Activated T-cell treated with anti-CD3 and anti-CD28 coated beads, Interleukin-2, amount 50 U/mL, for 4 hours (primary cell): ENCODE measurements at regions not wholly inside any gene's neighbourhood (a gene's known extent, or its start where the extent isn't known, plus 50 kb on each side); places are given as distances from the start of the nearest gene placed in this dataset.
A peak's percentile ranks its signal among the peaks of the same experiment; 100 is the strongest.

Source experiments
- ATAC-seq, 2 donors: fragments of 200-7000 bp; cut with Tn5 transposase; one replicate each; pipeline ENCODE4 v1.10.0; 2021
- DNase-seq: peaks from one replicate; pipeline ENCODE4 v3.0.0-alpha.2; 2020
- H3K27me3 Mint-ChIP-seq: one replicate; pipeline ENCODE4 v1.8.0; 2021; ENCODE audit warnings: low read depth, mixed read lengths
- H3K36me3 Mint-ChIP-seq: one replicate; pipeline ENCODE4 v1.8.0; 2022; ENCODE audit warnings: mixed read lengths; ENCODE audit not compliant: insufficient read depth
- H3K4me1 Mint-ChIP-seq: one replicate; pipeline ENCODE4 v1.8.0; 2021; ENCODE audit warnings: low read depth, mixed read lengths
- H3K4me3 Mint-ChIP-seq: one replicate; pipeline ENCODE4 v1.8.0; 2021; ENCODE audit warnings: mild to moderate bottlenecking, moderate library complexity, mixed read lengths
- H3K9me3 Mint-ChIP-seq: one replicate; pipeline ENCODE4 v1.8.0; 2021; ENCODE audit warnings: mixed read lengths

DNA sequence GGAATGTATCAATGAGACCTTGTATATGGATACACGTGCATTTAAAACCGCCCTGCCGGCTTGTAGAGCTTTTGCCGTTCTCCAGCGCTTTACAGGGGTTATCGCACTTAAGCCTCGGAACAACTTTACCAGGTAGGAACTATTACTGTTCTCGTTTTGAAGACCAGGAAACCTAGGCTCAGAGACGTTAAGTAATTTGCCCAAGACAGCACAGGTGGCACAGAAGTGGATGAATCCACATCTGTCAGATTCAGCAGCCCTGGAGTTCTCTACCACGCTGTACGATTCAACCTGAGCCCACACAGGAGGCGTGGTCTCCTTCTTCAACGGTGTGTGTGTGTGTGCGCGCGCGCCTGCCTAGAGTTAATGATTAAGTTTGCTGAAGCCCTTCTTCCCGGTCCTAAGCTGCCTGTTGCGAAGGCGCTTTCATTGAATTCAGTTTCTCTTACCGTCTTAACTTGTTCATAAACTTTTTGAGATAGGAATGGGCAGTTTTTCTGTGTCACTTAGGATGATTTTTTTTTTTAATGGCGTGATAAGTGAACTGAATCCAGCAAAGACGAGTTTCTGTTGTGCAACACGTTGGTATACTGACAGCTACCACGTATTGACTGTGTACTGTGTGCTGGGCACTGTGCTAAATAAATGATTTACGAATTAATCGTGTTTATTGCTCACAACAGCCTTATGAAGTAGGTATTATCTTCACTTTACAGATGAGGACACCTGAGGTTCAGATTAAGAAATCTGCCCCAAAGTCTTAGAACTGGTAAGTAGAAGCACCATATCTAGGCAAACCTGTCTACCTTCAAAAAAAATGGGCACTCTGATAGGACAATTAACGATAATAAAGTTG, 67.4 kb downstream of the KCNRG start:
- Mint-ChIP-seq H3K9me3 (no peaks in the 10 kb centered on the region), H3K36me3 (no peaks in the 10 kb centered on the region), H3K4me3 (peak overlapping the region; percentile 99), H3K27me3 (peaks cover 7% of the 10 kb centered on the region), H3K4me1 (peaks cover 36% of the 10 kb centered on the region)
- DNase-seq (peak; percentile 73), ATAC-seq (peak; percentile 74 to 79)

DNA sequence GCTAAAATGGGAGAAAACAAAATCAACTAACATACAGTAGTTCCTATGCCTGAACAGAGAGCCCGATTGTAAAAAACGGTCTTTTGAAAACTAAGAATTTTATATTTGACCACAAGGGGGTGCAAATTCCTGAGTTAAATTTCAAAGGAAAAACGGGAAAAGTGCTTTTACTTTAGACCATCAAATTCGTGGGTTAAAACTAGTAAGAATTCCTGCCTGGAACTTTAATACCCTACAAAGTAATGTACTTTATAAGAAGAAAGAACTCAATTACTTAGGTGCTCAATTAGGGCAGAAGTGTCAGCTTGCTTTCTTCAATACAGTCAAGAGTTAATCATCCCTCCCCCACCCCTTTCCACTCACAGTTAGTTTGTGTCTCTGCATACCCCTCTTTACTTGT, 69.8 kb downstream of the KCNRG start:
- Mint-ChIP-seq H3K9me3 (no peaks in the 10 kb centered on the region), H3K4me1 (peaks cover 28% of the 10 kb centered on the region), H3K4me3 (peak overlapping the region; percentile 16), H3K27me3 (no peaks in the 10 kb centered on the region), H3K36me3 (peaks cover 2% of the 10 kb centered on the region)
- ATAC-seq (no peak), DNase-seq (no peak)

DNA sequence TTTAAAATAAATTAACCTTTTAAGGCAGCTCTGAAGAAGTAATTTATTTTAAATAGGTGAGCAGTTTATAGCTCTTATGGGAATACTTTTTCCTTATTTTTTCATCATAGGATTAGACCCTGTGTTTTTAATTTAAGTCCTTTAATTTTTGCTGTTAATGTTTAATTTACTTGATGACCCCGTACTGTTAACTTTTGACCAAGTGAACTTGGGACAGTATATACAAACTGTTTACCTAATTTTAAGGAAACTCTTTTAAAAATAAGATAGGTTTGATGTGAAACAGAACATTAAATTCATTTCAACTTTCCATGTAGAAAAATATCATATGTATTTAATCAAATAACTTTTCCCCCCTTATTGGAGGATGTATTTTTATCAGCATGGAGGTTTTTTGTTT, 74.4 kb downstream of the KCNRG start:
- Mint-ChIP-seq H3K27me3 (no peaks in the 10 kb centered on the region), H3K36me3 (peaks cover 5% of the 10 kb centered on the region), H3K9me3 (no peaks in the 10 kb centered on the region), H3K4me3 (no peak overlapping the region), H3K4me1 (peaks cover 19% of the 10 kb centered on the region)
- ATAC-seq (no peak), DNase-seq (no peak)

DNA sequence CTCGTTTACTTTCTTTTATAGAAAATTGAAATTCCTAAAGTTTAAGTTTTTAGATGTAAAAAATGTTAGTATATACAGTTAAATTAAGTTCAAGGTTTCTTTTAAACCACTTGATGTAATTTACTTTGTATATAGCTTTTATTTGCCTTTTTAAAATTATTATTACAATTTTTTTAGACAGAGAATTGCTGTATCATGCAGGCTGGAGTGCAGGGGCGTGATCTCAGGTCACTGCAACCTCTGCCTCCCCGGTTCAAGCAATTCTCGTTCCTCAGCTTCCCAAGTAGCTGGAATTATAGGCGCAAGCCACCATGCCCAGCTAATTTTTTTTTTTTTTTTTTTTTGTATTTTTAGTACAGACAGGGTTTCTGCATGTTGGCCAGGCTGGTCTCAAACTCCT, 75.0 kb downstream of the KCNRG start:
- Mint-ChIP-seq H3K27me3 (no peaks in the 10 kb centered on the region), H3K36me3 (peaks cover 5% of the 10 kb centered on the region), H3K9me3 (no peaks in the 10 kb centered on the region), H3K4me3 (no peak overlapping the region), H3K4me1 (peaks cover 13% of the 10 kb centered on the region)
- no peak for ATAC-seq
- no peak for DNase-seq

DNA sequence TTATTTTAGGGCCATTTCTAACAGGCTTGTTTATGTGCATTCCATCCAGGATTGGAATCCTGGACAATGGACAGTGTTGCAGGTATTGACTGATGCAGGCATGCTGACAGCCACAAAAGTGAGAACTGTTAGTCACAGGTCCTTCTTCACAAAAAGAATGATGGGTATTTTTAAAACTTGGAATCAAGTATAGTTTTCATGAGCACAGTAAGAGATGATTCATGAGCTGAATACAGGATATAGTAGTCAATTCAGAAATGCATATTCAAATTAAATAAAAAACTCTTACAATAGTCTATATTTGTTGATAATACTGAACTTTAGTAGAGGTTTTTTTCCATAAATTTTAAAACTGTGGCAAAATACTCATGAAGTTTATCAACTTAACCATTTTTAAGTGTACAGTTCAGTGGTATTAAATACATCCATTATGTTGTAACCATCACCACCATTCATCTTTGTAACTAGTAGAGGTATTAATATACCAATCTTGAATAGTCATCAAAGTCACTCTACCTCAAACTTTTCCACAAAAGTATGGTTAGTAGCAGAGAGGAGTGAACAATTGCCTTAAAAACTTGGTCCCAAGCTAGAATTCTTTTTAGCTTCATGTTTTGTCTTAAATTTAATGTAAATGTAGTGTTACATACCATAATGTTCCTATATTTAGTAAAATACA, 79.5 kb downstream of the KCNRG start:
- H3K36me3 Mint-ChIP-seq, result peaks cover 14% of the 10 kb centered on the region
- H3K4me1 Mint-ChIP-seq, result peaks cover 24% of the 10 kb centered on the region
- H3K4me3 Mint-ChIP-seq, result no peak overlapping the region
- H3K9me3 Mint-ChIP-seq, result peaks cover 11% of the 10 kb centered on the region
- ATAC-seq (peak; percentile 95), DNase-seq (no peak)
- H3K27me3 Mint-ChIP-seq, result no peaks in the 10 kb centered on the region

DNA sequence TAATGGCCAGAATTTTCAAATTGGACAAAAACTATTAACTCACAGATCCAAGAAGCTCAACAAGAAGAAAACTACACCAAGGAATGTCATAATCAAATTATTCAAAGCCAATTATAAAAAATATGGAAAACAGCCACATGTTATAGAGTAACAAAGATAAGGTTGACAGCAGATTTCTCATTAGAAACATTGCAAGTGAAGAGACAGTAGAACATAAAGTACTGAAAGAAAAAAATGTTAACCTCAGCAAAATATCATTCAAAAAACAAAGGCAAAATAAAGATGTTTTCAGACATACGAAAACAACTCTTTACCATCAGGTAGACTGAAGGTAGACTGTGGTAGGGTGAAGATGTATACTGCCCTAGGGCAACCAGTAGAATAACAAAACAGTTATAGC, 83.4 kb downstream of the KCNRG start:
- Mint-ChIP-seq H3K27me3 (no peaks in the 10 kb centered on the region), H3K36me3 (peaks cover 18% of the 10 kb centered on the region), H3K4me3 (no peak overlapping the region), H3K9me3 (peaks cover 11% of the 10 kb centered on the region), H3K4me1 (peaks cover 43% of the 10 kb centered on the region)
- DNase-seq (no peak), ATAC-seq (no peak)

DNA sequence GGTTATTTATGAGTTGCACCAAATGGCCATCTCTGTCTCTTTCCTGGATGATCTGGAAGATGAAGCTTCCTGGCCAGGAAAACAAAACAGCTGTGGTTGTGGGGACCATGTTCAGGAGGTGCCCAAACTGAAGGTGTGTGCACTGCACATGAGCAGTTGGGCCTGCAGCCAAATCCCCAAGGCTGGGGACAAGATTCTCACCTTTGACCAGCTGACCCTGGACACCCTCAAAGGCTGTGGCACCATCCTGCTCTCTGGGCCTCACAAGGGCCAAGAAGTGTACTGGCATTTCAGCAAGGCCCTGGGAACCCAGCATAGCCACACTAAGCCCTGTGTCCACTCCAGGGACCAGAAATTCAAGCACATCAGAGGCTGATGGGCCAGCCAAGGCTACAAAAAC, 84.2 kb downstream of the KCNRG start:
- no peaks in the 10 kb centered on the region for H3K27me3 Mint-ChIP-seq

DNA sequence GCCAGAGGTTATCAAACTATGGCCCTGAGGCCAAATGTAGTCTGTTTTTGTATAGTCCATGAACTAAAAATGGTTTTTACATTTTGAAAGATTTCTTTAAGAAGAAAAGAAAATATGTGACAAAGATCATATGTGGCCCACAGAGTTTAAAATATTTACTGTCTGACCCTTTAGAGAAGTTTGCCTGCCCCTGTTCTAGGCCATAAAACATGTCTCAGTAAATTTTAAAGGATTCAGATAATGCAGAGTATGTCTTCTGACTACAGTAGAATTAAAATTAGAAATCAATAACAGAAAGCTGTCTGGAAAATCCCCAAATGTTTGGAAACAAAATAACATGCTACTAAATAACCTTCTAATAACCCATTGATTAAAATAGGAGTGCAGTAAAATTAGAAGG, 86.3 kb downstream of the KCNRG start:
- Mint-ChIP-seq H3K36me3 (peaks cover 24% of the 10 kb centered on the region), H3K4me1 (peaks cover 59% of the 10 kb centered on the region), H3K27me3 (no peaks in the 10 kb centered on the region), H3K9me3 (peaks cover 11% of the 10 kb centered on the region), H3K4me3 (no peak overlapping the region)
- ATAC-seq (no peak), DNase-seq (no peak)

More for the DNA sequence above, 84.2 kb downstream of the KCNRG start:
- peaks cover 47% of the 10 kb centered on the region for H3K4me1 Mint-ChIP-seq
- DNase-seq (no peak), ATAC-seq (no peak)
- H3K4me3 Mint-ChIP-seq, result no peak overlapping the region
- H3K9me3 Mint-ChIP-seq, result peaks cover 11% of the 10 kb centered on the region
- peaks cover 16% of the 10 kb centered on the region for H3K36me3 Mint-ChIP-seq

DNA sequence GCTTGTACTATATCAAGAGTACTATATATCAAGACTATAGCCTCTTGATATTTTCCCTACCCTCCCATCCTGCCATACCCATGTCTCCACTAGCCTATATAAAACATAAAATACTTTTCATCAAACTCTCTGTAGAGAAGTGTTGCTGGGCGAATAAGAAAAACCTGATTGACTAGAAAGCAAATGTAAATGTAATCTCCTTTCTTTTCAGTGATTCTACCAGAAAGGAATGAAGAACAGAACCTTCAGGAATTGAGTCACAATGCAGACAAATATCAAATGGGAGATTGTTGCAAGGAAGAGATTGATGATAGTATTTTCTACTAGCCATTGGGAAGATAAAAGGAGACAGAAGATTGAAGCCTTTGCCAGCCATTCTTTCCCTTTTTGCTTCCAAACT, 89.2 kb downstream of the KCNRG start:
- Mint-ChIP-seq H3K4me3 (no peak overlapping the region), H3K4me1 (peaks cover 55% of the 10 kb centered on the region), H3K27me3 (no peaks in the 10 kb centered on the region), H3K9me3 (no peaks in the 10 kb centered on the region), H3K36me3 (peaks cover 13% of the 10 kb centered on the region)
- ATAC-seq, result no peak
- no peak for DNase-seq

DNA sequence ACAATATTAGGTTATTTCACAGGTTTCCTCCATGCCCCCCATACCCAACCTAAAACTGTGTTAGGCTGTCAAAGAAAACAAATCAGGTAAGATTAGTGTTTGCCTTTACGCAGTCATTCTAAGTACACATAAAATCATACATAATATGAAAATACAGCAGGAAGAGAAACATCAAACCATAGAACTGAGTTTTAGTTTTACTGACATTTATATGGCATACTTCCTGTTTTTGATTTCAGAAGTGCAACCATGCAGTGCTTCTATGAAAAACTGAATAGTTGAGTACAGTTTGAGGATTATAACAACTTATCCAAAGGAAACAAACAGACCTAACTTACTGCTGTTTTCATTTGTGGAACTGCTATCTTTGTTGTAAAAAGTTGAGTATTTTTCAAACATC, 91.3 kb downstream of the KCNRG start:
- DNase-seq, result no peak
- Mint-ChIP-seq H3K4me1 (peaks cover 61% of the 10 kb centered on the region), H3K4me3 (no peak overlapping the region), H3K27me3 (no peaks in the 10 kb centered on the region), H3K9me3 (no peaks in the 10 kb centered on the region), H3K36me3 (peaks cover 13% of the 10 kb centered on the region)
- ATAC-seq, result peak; percentile 54 to 55

DNA sequence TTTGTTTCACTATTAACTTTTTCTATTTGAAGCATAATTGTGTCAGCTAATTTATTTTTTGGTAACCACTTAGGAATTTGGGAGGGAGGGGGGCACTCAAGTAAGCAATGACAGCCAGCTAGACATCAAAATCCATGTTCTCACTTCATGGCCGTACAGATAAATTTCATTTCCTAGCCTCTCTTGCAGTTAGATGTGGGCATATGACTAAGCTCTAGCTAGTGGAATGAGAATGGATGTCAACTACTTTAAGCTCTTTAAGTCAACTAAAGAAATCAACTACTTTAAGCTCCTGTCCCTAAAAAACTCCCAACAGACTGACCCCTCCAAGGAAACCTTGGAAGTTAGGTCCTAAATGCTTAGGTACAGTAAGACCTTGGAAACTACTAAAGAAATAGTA, 92.0 kb downstream of the KCNRG start:
- ATAC-seq, result peak in 1 of 2 donors; percentile 48
- Mint-ChIP-seq H3K9me3 (no peaks in the 10 kb centered on the region), H3K4me1 (peaks cover 58% of the 10 kb centered on the region), H3K4me3 (no peak overlapping the region), H3K36me3 (peaks cover 13% of the 10 kb centered on the region), H3K27me3 (no peaks in the 10 kb centered on the region)
- no peak for DNase-seq

DNA sequence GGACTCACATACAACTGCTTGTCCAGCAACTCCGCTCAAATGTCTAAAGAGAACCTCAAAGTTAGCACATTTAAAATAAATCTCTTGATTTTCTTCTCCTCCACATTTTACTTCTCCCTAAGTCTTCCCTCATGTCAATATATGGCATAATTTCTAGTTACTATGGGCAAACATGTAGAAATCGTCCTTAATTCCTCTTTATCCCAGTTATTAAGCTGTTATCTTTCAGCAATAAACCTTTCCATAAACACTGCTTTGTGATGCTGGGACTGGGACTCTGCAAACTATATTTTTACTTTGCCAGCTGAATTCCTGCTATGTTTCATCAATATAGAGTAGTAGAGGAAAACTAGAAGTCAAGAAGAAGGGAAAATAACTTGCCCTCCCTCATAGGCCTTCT, 99.7 kb downstream of the KCNRG start:
- Mint-ChIP-seq H3K4me1 (peaks cover 27% of the 10 kb centered on the region), H3K36me3 (peaks cover 6% of the 10 kb centered on the region), H3K4me3 (no peak overlapping the region), H3K27me3 (no peaks in the 10 kb centered on the region), H3K9me3 (no peaks in the 10 kb centered on the region)
- no peak for DNase-seq
- no peak for ATAC-seq

DNA sequence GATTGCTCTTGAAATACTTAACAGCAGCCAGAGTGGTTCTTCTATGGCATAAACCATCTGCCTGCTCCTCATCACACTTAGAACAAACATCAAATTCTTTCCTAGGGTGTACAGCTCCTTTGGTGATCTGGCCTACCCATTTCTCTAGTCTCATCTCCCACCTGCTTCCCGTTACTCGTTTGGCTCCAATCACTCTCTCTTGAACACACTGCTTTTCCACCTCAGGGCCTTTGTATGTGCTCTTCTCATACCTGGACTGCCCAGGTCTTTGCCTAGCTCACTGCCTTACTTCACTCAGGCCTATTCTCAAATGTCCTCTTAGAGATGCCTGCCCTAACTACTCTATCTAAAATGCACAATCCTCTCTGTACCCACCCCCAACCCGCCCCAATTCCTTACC, 100.5 kb downstream of the KCNRG start:
- Mint-ChIP-seq H3K36me3 (peaks cover 6% of the 10 kb centered on the region), H3K27me3 (no peaks in the 10 kb centered on the region), H3K4me3 (no peak overlapping the region), H3K9me3 (no peaks in the 10 kb centered on the region), H3K4me1 (peaks cover 23% of the 10 kb centered on the region)
- DNase-seq, result no peak
- no peak for ATAC-seq

DNA sequence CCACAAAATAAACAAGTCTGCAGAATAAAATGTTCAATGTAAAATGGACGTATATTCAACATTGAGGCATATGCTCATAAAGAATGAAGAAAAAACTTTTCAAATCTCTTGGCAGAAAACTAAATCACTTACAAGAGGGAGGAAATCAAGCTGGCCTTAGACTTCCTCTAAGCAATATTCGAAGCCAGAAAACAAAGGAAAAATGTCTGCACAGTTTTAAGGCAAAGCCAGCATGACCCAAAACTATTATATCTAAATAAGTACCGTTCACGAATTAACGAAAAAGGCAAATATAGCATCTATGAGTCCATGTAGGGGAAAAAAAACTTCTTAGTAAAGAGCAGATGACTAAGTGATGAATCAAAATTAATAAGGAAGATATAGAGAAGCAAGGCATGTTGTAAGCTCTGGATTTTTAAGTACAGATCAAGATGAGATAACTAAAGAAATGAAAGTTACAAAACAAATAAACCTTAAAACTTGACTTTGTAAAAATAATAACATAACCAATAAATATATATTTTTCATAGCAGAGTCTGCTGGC, 101.3 kb downstream of the KCNRG start:
- Mint-ChIP-seq H3K36me3 (peaks cover 5% of the 10 kb centered on the region), H3K27me3 (no peaks in the 10 kb centered on the region), H3K9me3 (no peaks in the 10 kb centered on the region), H3K4me3 (no peak overlapping the region), H3K4me1 (peaks cover 26% of the 10 kb centered on the region)
- ATAC-seq (no peak), DNase-seq (no peak)

DNA sequence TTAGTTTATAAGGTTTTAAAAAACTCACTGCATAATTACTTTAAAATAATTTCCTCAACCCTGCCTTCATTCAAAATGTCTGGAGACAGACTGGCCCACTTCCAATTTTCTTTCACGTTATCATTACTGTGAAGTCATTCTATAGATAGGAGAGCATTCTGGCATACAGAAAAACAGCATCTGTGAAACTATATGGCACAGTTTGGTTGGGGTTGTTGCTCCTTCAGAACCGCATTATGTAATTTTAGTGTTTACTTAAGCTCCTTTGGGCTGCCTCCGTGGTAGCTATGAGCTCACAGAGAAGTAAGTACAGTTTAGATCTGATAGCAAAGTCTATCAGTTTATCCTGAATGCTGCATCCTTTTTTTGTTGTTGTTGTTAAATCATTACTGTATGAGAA, 104.3 kb downstream of the KCNRG start:
- H3K4me1 Mint-ChIP-seq, result peaks cover 41% of the 10 kb centered on the region
- H3K4me3 Mint-ChIP-seq, result no peak overlapping the region
- ATAC-seq (no peak), DNase-seq (no peak)
- no peaks in the 10 kb centered on the region for H3K27me3 Mint-ChIP-seq
- H3K36me3 Mint-ChIP-seq, result peaks cover 5% of the 10 kb centered on the region
- no peaks in the 10 kb centered on the region for H3K9me3 Mint-ChIP-seq
